Adrenal gland (tissue), 5 donors: ENCODE measurements at regions not wholly inside any gene's neighbourhood (a gene's known extent, or its start where the extent isn't known, plus 50 kb on each side); places are given as distances from the start of the nearest gene placed in this dataset.

Experiments
- CTCF ChIP-seq, 6 experiments: fragments of 450-650 bp in 4 of 6; fragments of 200-600 bp in 2 of 6; sonication (generic) in 1 of 6; IDR thresholded peaks; 1 replicate in 5 of 6; 2 replicates in 1 of 6; pipeline versions ENCODE4 v1.5.1 to v1.8.0; 2016 to 2021; ENCODE audit warnings: antibody characterized with exemption in 6 of 6, mild to moderate bottlenecking in 2 of 6, moderate library complexity in 1 of 6
- POLR2A ChIP-seq, 2 donors: fragments of 450-650 bp; IDR thresholded peaks; one replicate each; pipeline ENCODE4 v1.6.1; 2017; ENCODE audit warnings: antibody characterized with exemption in 2 of 2, mild to moderate bottlenecking in 2 of 2, moderate library complexity in 1 of 2
- donor health status: DM: no; HTN: no; CAD: no.

- no peak for TF ChIP-seq CTCF (IDR thresholded peaks at IDR 0.05)
- TF ChIP-seq POLR2A (IDR thresholded peaks at IDR 0.05) = no peak
These were observed 834.9 kb downstream of the LRFN5 start for GRCh38 chr14:42441615-42442014.
